ENCODE measurements at regions not wholly inside any gene's neighbourhood (a gene's known extent, or its start where the extent isn't known, plus 50 kb on each side); places are given as distances from the start of the nearest gene placed in this dataset.
"Not testable (repeated sequence)": the region's sequence is repeated elsewhere in the genome, so short reads cannot be mapped to it uniquely, and the experiment has no call there.

DNA sequence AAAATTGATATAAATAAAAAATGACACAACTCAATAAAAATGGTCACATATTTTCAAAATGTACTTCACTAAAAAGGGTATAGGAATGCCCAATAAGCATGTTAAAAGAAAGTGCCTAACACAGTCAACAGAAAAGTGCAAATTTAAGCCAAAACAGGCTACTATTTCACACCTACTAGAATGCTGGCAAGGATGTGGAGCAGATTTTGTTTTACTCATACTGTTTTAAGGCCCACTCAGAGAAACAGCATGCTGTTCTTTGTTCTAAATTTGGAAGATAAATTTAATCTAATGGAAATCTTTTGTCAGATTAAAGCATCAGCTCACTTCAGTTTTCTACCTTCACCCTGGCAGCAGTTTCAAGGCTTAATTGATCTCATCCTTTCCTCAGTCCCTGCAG lies 576.8 kb upstream of the HS3ST1 start:
- no peak for DNase-seq

- DNase-seq = not testable (repeated sequence)
Observed at GRCh38 chr4:11996581-11996980, 567.9 kb upstream of the HS3ST1 start.

DNA sequence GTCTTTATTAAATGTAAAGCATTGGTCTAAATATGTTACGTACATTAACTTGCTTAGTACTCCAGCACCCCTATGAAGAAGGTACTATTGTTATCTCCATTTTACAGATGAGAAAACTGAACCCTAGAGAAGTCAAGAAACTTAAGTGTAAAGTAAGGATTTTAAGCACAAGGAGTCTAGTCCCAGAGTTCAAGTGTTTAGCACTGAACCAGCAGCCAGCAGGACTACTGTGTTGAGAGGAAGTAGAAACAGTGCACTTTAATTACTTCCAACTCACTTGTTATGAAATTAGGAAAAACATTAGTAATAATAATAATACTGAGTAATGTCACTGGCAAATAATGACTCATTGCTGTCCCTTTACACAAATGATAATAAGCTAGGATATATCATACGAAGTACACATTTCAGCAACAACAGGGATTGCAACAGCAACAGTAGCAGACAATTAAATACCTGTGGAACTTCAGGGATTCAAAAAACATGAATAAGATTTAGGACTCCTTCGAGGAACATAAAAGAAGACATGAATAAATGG lies 548.1 kb upstream of the HS3ST1 start:
- DNase-seq = no peak

- no peak for DNase-seq
Observed at GRCh38 chr4:11973270-11973669, 544.6 kb upstream of the HS3ST1 start.

DNA sequence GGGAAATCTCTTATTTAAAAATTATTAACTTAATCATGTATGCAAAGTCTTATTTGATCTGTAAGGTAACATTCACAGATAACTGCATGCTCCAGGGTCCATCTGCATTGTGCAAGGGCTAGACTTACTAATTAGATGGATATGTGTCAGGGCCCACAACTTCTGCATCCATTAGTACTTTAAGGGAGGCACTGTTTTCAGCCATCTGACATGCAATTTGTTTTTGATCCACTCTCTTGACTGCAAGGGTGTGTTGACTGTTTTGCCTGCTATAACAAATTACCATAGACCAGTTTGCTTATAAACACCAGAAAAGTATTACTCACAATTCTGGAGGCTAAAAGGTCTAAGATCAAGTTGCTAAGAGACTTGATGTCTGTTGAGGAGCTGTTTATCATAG lies 542.1 kb upstream of the HS3ST1 start:
- no peak for DNase-seq

DNA sequence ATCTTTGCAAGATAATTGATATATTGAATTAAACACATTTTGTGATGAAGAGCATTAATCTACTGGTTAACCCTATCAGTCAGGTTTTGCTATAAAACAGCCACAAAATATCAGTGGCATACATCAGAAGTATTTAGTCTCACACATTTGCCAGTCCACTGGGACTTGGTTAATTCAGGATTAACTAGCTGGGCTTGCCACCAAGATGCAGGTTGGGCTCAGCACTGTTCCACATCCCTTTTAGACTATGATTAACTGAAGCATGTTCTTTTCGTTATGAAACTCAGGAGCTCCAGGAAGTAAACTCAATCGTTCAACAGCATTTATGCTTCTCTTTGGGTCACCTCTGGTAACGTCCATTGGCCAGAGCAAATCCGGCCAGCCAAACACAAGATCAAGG lies 538.1 kb upstream of the HS3ST1 start:
- no peak for DNase-seq

DNA sequence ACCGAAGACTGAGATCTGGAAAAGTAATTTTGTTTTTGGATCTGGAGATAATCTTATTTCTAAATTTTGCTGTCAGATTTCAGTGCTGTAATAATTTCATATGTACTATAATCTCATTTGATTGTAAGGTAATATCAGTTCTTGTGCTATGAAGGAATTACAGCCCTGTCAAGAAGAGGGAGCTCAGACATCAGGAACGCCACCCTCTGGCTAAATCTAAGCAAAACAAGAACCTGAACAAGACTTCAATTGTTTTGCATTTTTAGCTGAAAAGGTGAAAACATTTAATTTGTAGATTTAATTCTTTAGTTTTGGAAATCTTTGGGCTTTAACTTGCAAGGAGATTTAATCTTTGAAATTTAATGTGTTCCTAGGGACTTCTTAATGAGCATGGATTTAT lies 525.4 kb upstream of the HS3ST1 start:
- DNase-seq = no peak

DNA sequence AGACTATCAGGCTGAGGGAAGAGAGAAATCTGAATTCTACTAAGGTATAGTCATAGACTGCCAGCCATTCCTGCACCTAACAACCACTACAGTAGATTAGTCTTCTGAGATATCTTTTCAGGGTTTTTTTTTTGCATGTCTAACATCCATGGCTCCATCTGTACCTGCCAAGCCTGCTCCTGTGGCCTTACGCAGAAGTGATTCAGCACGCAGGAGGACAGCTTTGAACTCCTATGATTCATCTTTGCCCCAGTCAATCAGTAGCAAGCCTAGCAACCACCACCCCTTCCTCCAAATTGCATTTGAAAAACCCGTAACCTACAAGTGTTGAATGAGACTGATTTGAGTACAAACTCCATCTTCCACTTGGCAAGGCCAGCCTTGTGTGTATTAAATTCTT lies 520.7 kb upstream of the HS3ST1 start:
- no peak for DNase-seq

GRCh38 chr4:11947629-11948028 lies 518.9 kb upstream of the HS3ST1 start:
- DNase-seq = not testable (repeated sequence)

DNA sequence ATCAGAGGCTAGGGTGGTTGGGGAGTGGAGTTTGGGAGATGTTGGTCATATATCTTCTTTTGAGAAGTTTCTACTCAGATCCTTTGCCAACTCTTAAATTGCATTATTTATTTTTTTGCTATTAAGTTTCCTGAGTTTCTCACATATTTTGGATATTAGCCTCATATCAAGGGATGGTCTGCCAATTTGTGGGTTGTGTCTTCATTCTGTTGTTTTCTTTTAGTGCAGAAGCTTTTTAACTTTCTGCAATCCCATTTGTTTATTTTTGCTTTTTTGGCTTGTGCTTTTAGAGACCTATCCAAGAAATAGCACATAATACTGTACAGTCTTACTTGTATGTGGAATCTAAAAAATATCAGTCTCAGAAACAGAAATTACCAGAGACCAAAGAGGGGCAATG lies 509.2 kb upstream of the HS3ST1 start:
- DNase-seq = no peak

DNA sequence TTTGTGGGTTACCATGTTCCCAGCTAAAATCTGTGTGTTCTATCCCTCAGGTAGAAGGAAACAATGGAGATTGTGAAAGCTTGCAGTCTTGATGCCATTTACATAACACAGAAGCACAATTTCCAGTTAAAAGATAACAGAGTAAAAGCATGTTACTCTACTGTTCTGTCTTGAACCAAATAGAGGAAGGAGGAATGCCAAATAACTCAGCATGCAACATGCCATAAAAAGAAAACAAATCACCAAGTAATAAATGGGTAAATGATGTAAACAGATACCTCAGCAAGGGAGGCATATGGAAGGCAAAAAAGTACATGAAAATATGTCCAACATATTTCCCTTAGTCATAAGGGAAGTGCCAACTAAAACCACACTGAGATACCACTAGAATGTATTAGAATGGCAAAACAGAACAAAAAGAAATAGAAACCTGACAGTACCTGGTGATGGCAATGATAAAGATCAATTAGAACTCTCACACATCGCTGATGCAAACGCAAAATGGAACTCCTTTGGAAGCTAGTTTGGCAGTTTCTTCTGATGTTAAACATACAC lies 502.6 kb upstream of the HS3ST1 start:
- no peak for DNase-seq

GRCh38 chr4:11929080-11929479 lies 500.4 kb upstream of the HS3ST1 start:
- DNase-seq = no peak

DNA sequence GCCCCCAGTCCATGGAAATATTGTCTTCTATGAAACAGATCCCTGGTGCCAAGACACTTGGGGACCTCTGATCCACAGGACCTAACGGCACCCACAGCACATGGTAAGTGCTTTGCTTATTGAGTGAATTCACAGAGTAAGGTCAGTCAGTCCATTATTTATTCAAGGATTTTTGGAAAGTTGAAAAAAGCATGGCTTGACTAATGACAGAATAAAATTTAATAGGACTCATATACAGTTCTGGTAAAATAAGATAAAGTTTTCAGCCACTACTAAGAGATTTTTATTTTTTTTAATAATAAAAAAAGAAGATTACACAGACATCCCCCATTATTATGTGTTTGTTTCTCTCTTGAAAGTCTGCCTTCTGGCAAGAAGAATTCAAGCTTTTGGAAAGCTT lies 490.6 kb upstream of the HS3ST1 start:
- DNase-seq = no peak

DNA sequence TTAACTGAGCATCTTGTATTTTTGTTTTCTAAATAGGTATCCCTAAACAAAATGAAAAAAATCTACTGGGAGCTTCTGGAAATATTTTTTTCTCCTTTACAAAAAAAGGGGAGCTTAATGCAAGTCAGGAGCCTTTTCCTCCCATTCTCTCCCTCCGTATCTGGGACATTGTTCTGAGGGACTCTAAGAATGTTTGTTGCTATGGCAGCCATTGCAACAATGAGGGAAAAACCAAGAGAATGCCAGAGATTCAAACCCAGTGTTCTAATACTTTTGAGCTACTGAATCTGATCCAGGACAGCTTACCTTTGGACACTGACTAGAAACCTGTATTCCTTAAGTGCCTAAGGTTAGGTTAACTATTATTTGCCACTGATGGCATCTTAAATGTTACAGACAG lies 485.7 kb upstream of the HS3ST1 start:
- DNase-seq = no peak

GRCh38 chr4:11912886-11913285 lies 484.2 kb upstream of the HS3ST1 start:
- DNase-seq = no peak

DNA sequence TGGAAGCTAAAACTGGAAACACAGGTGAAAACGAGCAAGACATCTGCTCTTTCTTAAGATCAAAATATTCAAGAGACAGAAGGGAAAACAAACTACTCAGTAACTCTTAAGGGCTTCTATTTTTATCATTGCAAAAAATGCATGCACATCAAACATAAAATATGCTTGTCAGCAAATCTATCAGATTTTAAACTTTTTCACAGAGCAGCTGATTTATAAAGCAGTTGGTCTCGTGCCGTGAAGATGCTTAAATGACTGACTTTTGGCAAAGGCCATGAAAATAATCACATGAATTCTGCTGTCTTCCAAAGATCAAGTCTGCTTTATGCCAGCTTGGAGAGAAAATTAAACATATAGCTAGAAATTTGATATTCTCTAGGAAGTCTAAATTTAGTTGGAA lies 482.1 kb upstream of the HS3ST1 start:
- DNase-seq = no peak

DNA sequence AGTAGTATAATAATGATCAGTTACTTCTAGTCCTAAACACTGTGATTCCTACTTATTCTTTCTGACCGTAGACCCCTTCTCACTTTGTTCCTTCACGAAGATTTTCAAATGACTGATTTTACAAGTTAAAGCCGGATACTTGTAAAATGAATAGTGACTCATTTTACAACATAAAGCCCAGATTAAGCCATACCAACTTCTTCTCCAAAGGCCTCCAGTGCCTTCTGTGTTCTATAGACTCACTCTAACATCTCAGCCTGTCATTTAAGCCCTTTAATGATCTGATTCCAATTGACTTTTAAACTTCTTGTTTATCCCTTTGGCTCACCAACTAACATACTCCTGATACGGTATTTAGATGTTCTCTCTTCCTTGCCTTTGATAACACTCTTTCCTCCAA lies 480.0 kb upstream of the HS3ST1 start:
- no peak for DNase-seq

DNA sequence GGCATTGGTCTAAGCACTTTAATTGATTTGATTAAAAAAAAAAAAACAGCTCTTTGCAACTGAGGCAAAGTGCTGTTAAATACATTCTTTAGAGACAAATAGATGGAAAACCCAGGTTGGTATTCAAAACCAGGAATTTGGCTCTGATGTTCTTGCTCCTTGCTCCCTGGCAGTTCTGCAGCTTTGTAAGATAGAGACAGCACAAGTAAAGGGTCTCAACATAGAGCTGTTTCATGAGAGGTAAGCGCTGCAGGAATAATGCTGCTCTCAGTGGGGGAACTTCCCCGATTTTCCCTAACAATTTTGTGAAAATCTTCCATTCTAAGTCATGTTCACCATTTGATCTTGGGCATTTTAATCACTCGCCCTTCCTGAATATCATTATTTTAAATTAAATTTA lies 479.5 kb upstream of the HS3ST1 start:
- DNase-seq = no peak

GRCh38 chr4:11904846-11905739 lies 476.4 kb upstream of the HS3ST1 start:
- no peak for DNase-seq

- DNase-seq = no peak
Observed at GRCh38 chr4:11904117-11904535, 475.4 kb upstream of the HS3ST1 start.

DNA sequence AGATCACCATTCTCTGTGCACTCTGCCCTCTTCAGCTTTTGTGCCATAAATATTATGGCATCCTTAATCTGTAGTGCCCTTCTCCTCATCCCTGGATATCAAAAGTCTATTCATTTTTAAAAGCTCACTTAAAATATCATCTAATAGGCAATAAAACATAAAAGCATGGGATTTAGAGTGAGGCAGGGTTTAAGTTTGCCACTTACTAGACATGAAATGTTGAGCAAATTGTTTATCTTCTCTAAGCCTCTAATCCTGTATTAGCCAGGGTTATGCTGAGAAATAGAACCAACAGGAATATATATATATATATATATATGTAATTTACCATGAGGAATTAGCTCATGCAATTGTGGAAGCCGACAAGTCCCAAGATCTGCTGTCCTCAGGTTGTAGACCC lies 472.4 kb upstream of the HS3ST1 start:
- DNase-seq = no peak

DNA sequence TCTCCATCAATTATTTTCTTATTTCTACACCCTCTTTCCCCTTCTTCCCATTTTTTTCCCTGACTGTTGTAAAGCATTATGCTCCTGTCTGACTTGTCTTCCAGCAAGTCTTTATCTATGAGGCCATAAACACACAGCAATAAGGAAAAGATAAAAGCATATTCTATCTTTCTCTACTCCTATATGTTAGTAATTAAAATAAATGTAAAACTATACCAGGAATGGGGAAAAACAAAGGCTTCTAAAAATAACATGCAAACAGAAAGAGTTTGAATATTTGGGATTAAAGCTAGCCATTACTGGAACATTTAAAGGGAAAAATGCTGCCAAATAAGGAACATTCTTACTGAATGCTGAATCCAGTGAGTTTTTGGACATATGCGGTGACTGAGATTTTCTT lies 471.7 kb upstream of the HS3ST1 start:
- no peak for DNase-seq

DNA sequence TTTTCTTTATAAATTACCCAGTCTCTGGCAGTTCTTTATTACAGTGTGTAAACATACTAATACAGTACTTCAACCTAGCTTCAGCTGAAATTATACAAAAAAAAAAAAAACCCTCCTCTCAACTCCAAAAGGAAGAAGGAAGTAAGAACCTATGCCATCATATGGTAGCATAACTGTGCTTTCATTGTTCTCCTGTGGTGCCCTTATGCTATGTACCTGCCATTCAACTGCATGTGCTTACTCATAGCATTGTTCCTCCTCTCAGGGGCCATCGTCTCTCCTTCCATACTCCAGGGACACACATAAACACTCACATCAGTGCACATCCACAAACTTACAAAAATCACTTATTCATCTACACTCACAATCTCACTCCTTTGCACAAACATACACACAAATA lies 470.1 kb upstream of the HS3ST1 start:
- no peak for DNase-seq

DNA sequence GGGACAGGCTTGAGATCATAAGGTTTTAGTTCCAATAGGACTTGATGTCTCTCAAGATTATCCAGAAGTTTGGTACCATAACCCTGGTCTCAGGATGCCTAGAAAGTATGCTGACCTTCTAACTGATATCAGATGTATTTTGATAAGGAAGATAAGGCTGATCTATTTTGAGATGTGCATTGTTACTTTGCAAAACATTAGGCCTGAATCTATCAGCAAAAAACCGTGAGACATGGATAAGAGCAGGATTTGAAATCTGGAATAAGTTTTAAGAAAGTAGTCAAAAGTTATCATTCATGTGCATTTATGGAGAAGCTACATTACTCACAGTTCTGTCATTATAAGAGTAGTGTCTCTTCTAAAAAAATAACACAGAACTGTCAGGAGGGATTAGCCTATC lies 467.1 kb upstream of the HS3ST1 start:
- DNase-seq = no peak

GRCh38 chr4:11894977-11895376 lies 466.3 kb upstream of the HS3ST1 start:
- DNase-seq = no peak

Measured in NCI-H345 (cell line).